PFSK-1 (cell line): ENCODE measurements at regions not wholly inside any gene's neighbourhood (a gene's known extent, or its start where the extent isn't known, plus 50 kb on each side); places are given as distances from the start of the nearest gene placed in this dataset.

ENCODE experiments used
- FOXP2 ChIP-seq: optimal IDR thresholded peaks from 2 replicates; pipeline ENCODE3; 2011; ENCODE audit warnings: borderline replicate concordance, control low read depth, inconsistent platforms; ENCODE audit not compliant: insufficient read depth; ENCODE audit errors: extremely low read length, extremely low read depth
- POLR2AphosphoS5 ChIP-seq: IDR thresholded peaks from 2 replicates; pipeline ENCODE4 v1.6.1; 2012; ENCODE audit warnings: low read depth, mild to moderate bottlenecking, control low read depth, low read length, moderate library complexity
- REST ChIP-seq, 2 experiments: IDR thresholded peaks; 2 replicates each; pipeline versions ENCODE4 v1.6.1 to v1.8.0; 2011 to 2012; ENCODE audit warnings: low read depth in 2 of 2, low read length in 2 of 2, control low read depth in 1 of 2, inconsistent platforms in 1 of 2, mild to moderate bottlenecking in 1 of 2, moderate library complexity in 1 of 2; ENCODE audit not compliant: insufficient read depth in 1 of 2
- SIN3A ChIP-seq: IDR thresholded peaks from 2 replicates; pipeline ENCODE4 v1.6.1; 2012; ENCODE audit warnings: mild to moderate bottlenecking, low read length, moderate library complexity, borderline replicate concordance; ENCODE audit not compliant: insufficient read depth
- TAF1 ChIP-seq: IDR thresholded peaks from 2 replicates; pipeline ENCODE4 v1.6.1; 2012; ENCODE audit warnings: low read length, control low read depth, borderline replicate concordance; ENCODE audit not compliant: insufficient read depth

DNA sequence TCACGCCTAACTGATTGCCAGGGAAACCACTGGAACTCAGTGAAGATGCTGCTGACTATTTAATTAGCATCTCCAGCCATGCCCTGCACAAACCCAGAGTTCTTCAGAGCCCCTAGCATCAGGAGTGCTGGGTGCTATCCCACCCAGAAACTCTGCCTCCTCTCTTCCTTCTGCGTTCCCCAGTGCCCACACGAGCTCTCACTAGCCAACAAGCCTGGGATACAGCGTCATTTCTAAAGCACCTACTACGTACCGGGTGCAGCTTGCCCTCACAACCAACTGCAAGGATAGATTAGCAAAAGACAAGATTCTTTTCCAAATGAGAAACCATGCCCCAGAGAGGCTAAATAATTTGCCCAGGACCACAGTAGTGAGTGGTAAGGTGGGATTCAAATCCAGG, 105.2 kb upstream of the FOXP4 start:
- no peak for TF ChIP-seq POLR2AphosphoS5
- TF ChIP-seq REST (IDR thresholded peaks at IDR 0.05; ENCODE audit: insufficient read depth in 1 of 2, low read depth in 2 of 2, low read length in 2 of 2), result no peak
- no peak for TF ChIP-seq SIN3A
- no peak for TF ChIP-seq TAF1
- no peak for TF ChIP-seq FOXP2

DNA sequence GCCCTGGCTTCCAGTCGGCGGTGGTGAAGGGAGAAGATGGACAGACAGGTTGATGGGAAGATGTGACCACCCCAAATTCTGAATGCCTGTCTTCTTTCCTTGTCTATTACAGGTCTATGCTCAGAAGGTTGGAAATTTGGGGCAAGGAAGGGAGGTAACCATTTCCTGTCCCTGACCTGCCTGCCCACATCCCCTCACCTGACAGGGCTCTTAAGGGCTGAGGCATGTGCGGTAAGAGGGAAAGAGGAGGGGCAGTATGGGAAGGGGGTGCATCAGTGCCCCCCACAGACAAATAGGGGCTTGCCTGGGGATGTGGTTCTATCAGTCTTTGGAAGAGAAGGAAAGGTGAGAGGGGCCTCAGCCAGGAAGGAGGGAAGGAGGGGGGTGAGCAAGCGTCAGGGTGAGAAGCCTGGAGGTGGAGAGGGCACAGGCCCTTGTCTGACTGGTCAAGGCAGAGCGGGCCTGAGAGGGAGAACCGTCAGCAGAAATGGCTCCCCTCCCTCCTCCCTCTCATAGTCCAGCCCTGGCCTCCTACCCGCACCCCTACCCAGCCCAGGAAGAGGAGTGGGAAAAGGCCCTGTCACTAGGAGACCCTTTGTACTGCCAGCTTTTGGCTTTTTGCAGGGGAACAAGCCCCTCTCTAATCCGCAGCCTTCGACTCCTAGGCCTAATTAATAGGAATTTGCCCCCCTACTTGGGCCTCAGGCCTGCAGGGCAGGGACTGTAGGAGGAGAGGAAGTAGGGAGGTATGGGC, 104.4 kb upstream of the FOXP4 start:
- no peak for TF ChIP-seq SIN3A
- TF ChIP-seq TAF1, result no peak
- no peak for TF ChIP-seq REST (IDR thresholded peaks at IDR 0.05; ENCODE audit: insufficient read depth in 1 of 2, low read depth in 2 of 2, low read length in 2 of 2)

- TF ChIP-seq POLR2AphosphoS5 (no peak), REST (IDR thresholded peaks at IDR 0.05; ENCODE audit: insufficient read depth in 1 of 2, low read depth in 2 of 2, low read length in 2 of 2) (no peak), SIN3A (no peak), TAF1 (no peak), FOXP2 (no peak)
These were observed 103.9 kb upstream of the FOXP4 start for GRCh38 chr6:41442352-41442672.

- TF ChIP-seq POLR2AphosphoS5, result no peak
- no peak for TF ChIP-seq REST (IDR thresholded peaks at IDR 0.05; ENCODE audit: insufficient read depth in 1 of 2, low read depth in 2 of 2, low read length in 2 of 2)
- TF ChIP-seq FOXP2, result no peak
- no peak for TF ChIP-seq TAF1
- no peak for TF ChIP-seq SIN3A
These were observed 103.2 kb upstream of the FOXP4 start for GRCh38 chr6:41442800-41443501.
